ENCODE measurements at regions not wholly inside any gene's neighbourhood (a gene's known extent, or its start where the extent isn't known, plus 50 kb on each side); places are given as distances from the start of the nearest gene placed in this dataset.
"Not testable (repeated sequence)": the region's sequence is repeated elsewhere in the genome, so short reads cannot be mapped to it uniquely, and the experiment has no call there.

GRCh38 chrX:121858867-121859647, 811.6 kb downstream of the GLUD2 start:
- no peak for DNase-seq (ENCODE audit: low read depth)

GRCh38 chrX:121863976-121864375, 816.6 kb downstream of the GLUD2 start:
- DNase-seq (ENCODE audit: low read depth) = no peak

GRCh38 chrX:121864561-121864960, 817.2 kb downstream of the GLUD2 start:
- no peak for DNase-seq (ENCODE audit: low read depth)

- DNase-seq (ENCODE audit: low read depth) = no peak
Observed at GRCh38 chrX:121869876-121870477, 822.6 kb downstream of the GLUD2 start.

GRCh38 chrX:121871122-121871521, 823.7 kb downstream of the GLUD2 start:
- DNase-seq (ENCODE audit: low read depth) = no peak

DNA sequence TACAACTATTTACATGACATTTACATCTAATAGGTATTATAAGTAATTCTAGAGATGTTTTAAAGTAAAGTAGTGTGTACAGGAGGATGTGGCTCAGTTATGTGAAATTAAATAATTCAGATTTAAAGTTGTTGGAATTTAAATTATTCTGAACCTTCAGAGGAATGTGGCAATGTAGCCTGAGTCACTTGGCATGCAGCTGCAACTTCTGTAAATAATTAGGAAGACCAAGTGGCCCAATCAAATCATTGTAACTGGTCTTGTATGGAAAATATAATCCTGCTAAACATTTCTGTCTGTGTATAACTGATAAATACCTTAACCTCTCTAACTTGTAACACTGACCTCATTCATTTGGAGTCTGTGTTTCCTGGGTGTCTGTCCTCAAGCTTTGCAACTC, 828.9 kb downstream of the GLUD2 start:
- DNase-seq (ENCODE audit: low read depth) = no peak

GRCh38 chrX:121877337-121877736, 829.9 kb downstream of the GLUD2 start:
- DNase-seq (ENCODE audit: low read depth) = not testable (repeated sequence)

DNA sequence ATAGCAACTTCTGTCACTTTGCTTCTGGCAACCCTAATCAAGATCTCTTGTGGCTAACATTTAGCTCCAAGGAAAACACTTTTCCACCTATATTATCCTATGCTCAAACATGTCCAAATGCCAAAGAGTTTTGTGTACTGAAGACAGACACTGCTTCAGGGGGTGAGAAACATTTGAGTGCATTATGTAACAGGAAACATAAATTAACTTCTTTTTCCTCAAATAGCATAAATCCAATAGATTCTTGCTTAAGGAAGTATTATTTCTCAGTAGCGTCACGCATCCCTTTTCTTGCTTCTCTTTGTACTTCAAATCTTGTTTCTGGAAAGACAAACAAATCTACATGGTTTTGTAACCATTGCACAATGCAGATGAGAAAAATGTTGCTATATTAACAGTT, 839.1 kb downstream of the GLUD2 start:
- DNase-seq (ENCODE audit: low read depth) = no peak

- DNase-seq (ENCODE audit: low read depth) = no peak
Observed at GRCh38 chrX:121894756-121895155, 847.3 kb downstream of the GLUD2 start.

DNA sequence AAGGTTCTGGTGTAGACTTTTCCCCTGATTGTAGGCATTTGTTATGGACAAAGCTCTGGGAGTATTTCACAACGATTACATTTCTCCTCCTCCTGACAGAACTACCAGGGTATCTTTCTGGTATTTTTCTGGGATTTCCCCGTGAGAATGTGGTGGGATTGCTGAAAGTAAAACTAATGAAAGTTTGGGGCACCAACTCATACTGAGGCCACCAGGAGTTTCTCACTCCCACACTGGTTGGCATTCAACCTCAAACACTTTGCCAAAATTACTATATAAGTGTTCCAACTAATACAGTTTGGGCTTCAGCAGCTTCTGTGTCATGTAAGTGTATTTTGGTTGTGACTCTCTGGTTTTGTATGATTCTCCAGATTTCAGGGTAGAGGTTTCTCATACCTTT, 855.1 kb downstream of the GLUD2 start:
- DNase-seq (ENCODE audit: low read depth) = no peak

GRCh38 chrX:121903961-121904360, 856.6 kb downstream of the GLUD2 start:
- no peak for DNase-seq (ENCODE audit: low read depth)

DNA sequence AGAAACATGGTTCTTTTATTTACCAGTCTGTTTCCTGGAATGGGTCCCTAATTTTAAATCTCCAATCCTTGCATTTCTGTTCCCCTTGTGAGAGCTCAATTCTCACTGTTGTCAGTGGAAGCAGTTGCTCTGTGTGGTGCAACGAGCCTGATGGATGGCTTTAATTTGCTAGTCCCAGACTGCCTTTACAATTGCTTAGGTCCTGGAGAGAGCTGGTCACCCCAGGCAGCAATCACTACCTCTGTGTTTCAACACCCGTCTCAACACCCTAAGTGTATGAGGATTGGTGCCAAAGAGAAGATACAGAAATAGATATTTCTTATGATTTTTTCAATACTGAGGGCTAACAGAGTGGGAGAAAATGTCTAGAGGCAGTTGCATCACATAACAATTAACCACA, 873.8 kb downstream of the GLUD2 start:
- no peak for DNase-seq (ENCODE audit: low read depth)

DNA sequence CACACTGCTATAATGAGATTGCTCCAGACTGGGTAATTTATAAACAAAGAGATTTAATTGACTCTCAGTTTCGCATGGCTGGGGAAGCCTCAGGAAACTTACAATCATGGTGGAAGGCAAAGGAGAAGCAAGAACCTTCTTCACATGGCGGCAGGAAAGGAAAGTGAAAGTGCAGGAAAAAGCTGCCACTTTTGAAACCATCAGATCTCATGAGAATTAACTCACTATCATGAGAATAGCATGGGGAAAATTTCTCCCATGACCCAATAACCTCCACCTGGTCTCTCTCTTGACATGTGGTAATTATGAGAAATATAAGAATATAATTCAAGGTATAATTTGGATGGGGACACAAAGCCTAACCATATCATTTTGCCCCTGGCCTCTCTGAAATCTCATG, 884.2 kb downstream of the GLUD2 start:
- no peak for DNase-seq (ENCODE audit: low read depth)

DNA sequence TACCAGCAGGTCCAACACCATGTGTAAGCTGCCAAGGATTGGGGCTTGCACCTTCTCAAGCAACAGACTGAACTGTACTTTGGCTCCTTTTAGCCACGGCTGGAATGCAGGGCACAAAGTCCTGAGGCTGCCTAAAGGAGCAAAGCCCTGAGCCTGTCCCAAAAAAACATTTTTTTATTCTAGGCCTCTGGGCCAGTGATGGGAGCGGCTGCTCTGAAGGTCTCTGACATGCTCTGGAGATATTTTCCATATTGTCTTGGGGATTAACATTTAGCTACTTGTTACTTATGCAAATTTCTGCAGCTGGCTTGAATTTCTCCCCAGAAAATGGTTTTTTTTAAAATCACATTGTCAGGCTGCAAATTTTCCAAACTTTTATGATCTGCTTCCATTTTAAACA, 885.3 kb downstream of the GLUD2 start:
- DNase-seq (ENCODE audit: low read depth) = no peak

- DNase-seq (ENCODE audit: low read depth) = no peak
Observed at GRCh38 chrX:121949041-121949760, 901.8 kb downstream of the GLUD2 start.

GRCh38 chrX:121958886-121959285, 911.5 kb downstream of the GLUD2 start:
- no peak for DNase-seq (ENCODE audit: low read depth)

GRCh38 chrX:121975671-121976070, 928.3 kb downstream of the GLUD2 start:
- DNase-seq (ENCODE audit: low read depth) = no peak

GRCh38 chrX:121987163-121987562, 939.8 kb downstream of the GLUD2 start:
- DNase-seq (ENCODE audit: low read depth) = no peak

- DNase-seq (ENCODE audit: low read depth) = no peak
Observed at GRCh38 chrX:121987835-121988234, 940.4 kb downstream of the GLUD2 start.

- no peak for DNase-seq (ENCODE audit: low read depth)
Observed at GRCh38 chrX:122004127-122004526, 956.7 kb downstream of the GLUD2 start.

- no peak for DNase-seq (ENCODE audit: low read depth)
Observed at GRCh38 chrX:122026665-122027064, 979.3 kb downstream of the GLUD2 start.

- DNase-seq (ENCODE audit: low read depth) = no peak
Observed at GRCh38 chrX:122046226-122046625, 998.8 kb downstream of the GLUD2 start.

- no peak for DNase-seq (ENCODE audit: low read depth)
Observed at GRCh38 chrX:122046815-122047214, 999.4 kb downstream of the GLUD2 start.

Measured in stimulated activated CD8-positive, alpha-beta memory T cell treated with anti-CD3 and anti-CD28 coated beads, Interleukin-12 subunit alpha, Interleukin-12 subunit beta, amount 100 ng/mL, for 1 hour (primary cell).